Esophagus muscularis mucosa (tissue), 4 donors: ENCODE measurements at regions not wholly inside any gene's neighbourhood (a gene's known extent, or its start where the extent isn't known, plus 50 kb on each side); places are given as distances from the start of the nearest gene placed in this dataset.
A peak's percentile ranks its signal among the peaks of the same experiment; 100 is the strongest.

Source experiments
- DNase-seq: peaks from one replicate; pipeline ENCODE4 v3.0.0-alpha.2; 2017; ENCODE audit errors: extremely low spot score
- H3K27ac ChIP-seq, 4 donors: fragments of 200-600 bp; sonication (generic); replicated peaks in 1 of 4; 1 replicate in 3 of 4; 2 replicates in 1 of 4; pipeline ENCODE4 v1.5.1; 2016 to 2019; ENCODE audit warnings: mild to moderate bottlenecking in 1 of 4
- H3K27me3 ChIP-seq, 4 donors: fragments of 200-600 bp; sonication (generic); one replicate each; pipeline versions ENCODE4 v1.5.1 to v1.6.0; 2016 to 2019
- H3K36me3 ChIP-seq, 4 donors: fragments of 200-600 bp; sonication (generic); one replicate each; pipeline ENCODE4 v1.5.1; 2016 to 2019
- H3K4me1 ChIP-seq, 4 donors: fragments of 200-600 bp; sonication (generic); one replicate each; pipeline ENCODE4 v1.5.1; 2016 to 2019
- H3K4me3 ChIP-seq, 4 donors: fragments of 200-600 bp; sonication (generic); 1 replicate in 2 of 4; 2 replicates in 2 of 4; pipeline ENCODE4 v1.5.1; 2016 to 2019; ENCODE audit warnings: mild to moderate bottlenecking in 4 of 4, moderate library complexity in 1 of 4
- H3K9me3 ChIP-seq, 4 donors: fragments of 200-600 bp; sonication (generic); 1 replicate in 3 of 4; 2 replicates in 1 of 4; pipeline ENCODE4 v1.5.1; 2016 to 2019
- EP300 ChIP-seq: sonication (generic); formaldehyde crosslinking; IDR thresholded peaks from one replicate; pipeline ENCODE4 v1.6.1; 2017; ENCODE audit warnings: antibody characterized with exemption
- POLR2A ChIP-seq: fragments of 450-650 bp; IDR thresholded peaks from one replicate; pipeline ENCODE4 v1.6.1; 2017; ENCODE audit warnings: antibody characterized with exemption, moderate library complexity, mild to moderate bottlenecking, low read depth
- POLR2AphosphoS5 ChIP-seq, 2 donors: sonication (generic); formaldehyde crosslinking; IDR thresholded peaks; one replicate each; pipeline ENCODE4 v1.6.1; 2017; ENCODE audit warnings: antibody characterized with exemption in 2 of 2
- WGBS: methylation state at CpG from one replicate; pipeline ENCODE4 v1.1.5; 2018; 5-methylcytosine and 5-hydroxymethylcytosine counted together
- intact Hi-C: fragments of 100-400 bp; cut with DNase I; formaldehyde crosslinking; loops from one replicate; pipeline ENCODE4 v1.15.1; 2023
- TF ChIP-seq, protein P1 (sequence below), 3 experiments: fragments of 200-600 bp in 2 of 3; fragments of 450-650 bp in 1 of 3; sonication (generic) in 2 of 3; IDR thresholded peaks; one replicate each; pipeline ENCODE4 v1.5.1; 2017 to 2019; ENCODE audit warnings: antibody characterized with exemption in 3 of 3, mild to moderate bottlenecking in 2 of 3, moderate library complexity in 1 of 3

- peaks cover 0 to 6% (median 4%) of the 10 kb centered on the region in 4 donors for H3K4me1 ChIP-seq
- H3K27ac ChIP-seq: no peak overlapping the region
- DNase-seq: no peak
- 100% methylated on average over 2 of the region's 8 CpGs for WGBS
- H3K9me3 ChIP-seq: no peaks in the 10 kb centered on the region
- TF ChIP-seq POLR2AphosphoS5 (IDR thresholded peaks at IDR 0.05) (no peak), POLR2A (no peak), EP300 (no peak)
- TF ChIP-seq, protein P1, sequence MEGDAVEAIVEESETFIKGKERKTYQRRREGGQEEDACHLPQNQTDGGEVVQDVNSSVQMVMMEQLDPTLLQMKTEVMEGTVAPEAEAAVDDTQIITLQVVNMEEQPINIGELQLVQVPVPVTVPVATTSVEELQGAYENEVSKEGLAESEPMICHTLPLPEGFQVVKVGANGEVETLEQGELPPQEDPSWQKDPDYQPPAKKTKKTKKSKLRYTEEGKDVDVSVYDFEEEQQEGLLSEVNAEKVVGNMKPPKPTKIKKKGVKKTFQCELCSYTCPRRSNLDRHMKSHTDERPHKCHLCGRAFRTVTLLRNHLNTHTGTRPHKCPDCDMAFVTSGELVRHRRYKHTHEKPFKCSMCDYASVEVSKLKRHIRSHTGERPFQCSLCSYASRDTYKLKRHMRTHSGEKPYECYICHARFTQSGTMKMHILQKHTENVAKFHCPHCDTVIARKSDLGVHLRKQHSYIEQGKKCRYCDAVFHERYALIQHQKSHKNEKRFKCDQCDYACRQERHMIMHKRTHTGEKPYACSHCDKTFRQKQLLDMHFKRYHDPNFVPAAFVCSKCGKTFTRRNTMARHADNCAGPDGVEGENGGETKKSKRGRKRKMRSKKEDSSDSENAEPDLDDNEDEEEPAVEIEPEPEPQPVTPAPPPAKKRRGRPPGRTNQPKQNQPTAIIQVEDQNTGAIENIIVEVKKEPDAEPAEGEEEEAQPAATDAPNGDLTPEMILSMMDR (IDR thresholded peaks at IDR 0.05): no peak
- H3K36me3 ChIP-seq: no peaks in the 10 kb centered on the region
- H3K4me3 ChIP-seq: no peak overlapping the region
- H3K27me3 ChIP-seq: peaks cover 0 to 5% (median 0%) of the 10 kb centered on the region in 4 donors
- intact Hi-C loops: no loop called here
These were observed 56.2 kb upstream of the BEGAIN start for GRCh38 chr14:100643426-100643825.

DNA sequence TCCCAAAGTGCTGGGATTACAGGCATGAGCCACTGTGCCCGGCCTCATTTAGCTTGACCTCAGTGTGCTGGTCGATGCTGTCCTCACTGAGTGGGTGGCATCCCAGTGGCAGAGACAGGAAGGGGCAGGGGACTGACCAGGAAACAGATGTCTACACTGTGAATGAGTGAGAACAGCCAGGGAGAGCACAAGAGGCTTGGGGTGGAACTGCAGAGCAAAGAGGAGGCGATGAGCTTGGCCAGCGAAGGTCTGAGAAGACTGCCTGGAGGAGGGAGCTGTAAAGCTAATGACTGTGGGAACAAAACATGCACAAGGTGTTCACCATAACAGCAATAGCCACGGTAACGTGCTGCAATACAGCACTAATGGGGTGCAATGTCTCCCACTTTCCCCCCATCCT, 57.2 kb upstream of the BEGAIN start:
- 76% methylated on average over 6 of the region's 6 CpGs for WGBS
- intact Hi-C loops: no loop called here

DNA sequence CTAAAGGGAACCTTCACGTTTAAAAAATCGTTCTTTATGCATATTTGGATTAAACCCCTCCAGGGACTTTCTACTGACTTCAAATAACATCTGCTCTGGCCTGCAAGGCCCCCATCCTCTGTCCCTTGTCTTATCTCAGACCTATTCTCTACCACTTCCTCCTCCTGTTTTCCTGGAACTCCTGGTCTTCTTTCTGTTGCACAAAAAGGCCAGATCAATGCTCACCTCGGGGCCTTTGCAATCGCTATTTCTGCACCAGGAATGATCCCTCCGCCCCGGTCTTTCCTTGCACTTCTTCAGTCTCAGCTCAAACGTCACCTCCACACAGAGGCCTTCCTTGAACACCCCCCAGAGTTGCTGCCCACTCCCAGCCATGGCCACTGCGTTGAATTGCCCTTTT, 57.6 kb upstream of the BEGAIN start:
- no peak overlapping the region for H3K27ac ChIP-seq
- peaks cover 0 to 6% (median 4%) of the 10 kb centered on the region in 4 donors for H3K4me1 ChIP-seq
- peaks cover 0 to 5% (median 0%) of the 10 kb centered on the region in 4 donors for H3K27me3 ChIP-seq
- intact Hi-C loops: no loop called here
- DNase-seq: no peak
- no peaks in the 10 kb centered on the region for H3K9me3 ChIP-seq
- no peaks in the 10 kb centered on the region for H3K36me3 ChIP-seq
- WGBS: 75% methylated on average over 8 of the region's 8 CpGs
- no peak overlapping the region for H3K4me3 ChIP-seq
- TF ChIP-seq EP300: no peak

More for the DNA sequence above, 57.2 kb upstream of the BEGAIN start:
- H3K9me3 ChIP-seq: no peaks in the 10 kb centered on the region
- TF ChIP-seq, protein P1 (IDR thresholded peaks at IDR 0.05): no peak
- TF ChIP-seq POLR2A: no peak
- TF ChIP-seq EP300: no peak
- no peak for TF ChIP-seq POLR2AphosphoS5 (IDR thresholded peaks at IDR 0.05)
- peaks cover 0 to 6% (median 4%) of the 10 kb centered on the region in 4 donors for H3K4me1 ChIP-seq
- no peaks in the 10 kb centered on the region for H3K36me3 ChIP-seq
- DNase-seq: no peak
- H3K27me3 ChIP-seq: peaks cover 0 to 5% (median 0%) of the 10 kb centered on the region in 4 donors
- no peak overlapping the region for H3K27ac ChIP-seq
- no peak overlapping the region for H3K4me3 ChIP-seq

DNA sequence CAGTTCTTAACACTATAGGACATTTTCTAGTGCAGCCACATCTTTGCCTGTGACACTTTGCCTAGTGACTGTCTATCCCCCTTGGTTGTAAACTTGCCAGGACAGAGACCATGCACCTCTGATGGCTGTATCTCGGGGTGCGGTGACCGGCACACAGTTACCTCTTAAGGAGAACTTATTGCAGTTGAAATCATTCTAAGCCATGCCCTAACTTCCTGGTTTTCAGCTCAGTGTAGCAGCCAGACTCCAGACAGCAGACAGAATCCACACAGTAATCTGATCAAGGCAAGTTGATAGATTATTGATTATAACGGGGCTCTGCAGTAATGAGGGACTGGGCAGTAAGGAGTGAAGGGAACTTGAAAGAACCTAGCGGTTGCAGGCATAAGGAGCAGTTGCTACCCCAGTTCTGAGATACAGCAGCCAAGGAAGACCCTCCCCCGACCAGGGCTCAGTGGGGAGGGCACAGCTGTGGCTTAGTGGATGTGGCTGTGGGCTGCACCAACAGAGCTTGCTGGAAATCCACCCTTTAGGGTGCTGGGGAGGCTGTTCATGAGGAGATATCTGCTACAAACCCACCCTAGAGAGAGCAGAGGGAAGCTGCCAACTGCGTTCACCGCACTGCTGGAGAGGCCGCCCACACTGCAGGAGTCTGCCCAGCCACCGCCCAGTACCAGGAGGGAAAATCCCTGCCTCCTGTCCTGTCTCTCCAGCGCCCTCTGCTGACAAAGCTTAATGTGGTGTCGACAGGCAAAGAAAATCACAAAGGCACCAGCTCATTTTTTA, 58.2 kb upstream of the BEGAIN start:
- H3K27ac ChIP-seq: no peak overlapping the region
- peaks cover 0 to 6% (median 4%) of the 10 kb centered on the region in 4 donors for H3K4me1 ChIP-seq
- TF ChIP-seq POLR2AphosphoS5 (IDR thresholded peaks at IDR 0.05): no peak
- TF ChIP-seq, protein P1 (IDR thresholded peaks at IDR 0.05): peak; percentile 57 to 66 (median 64)
- no peak for TF ChIP-seq POLR2A
- TF ChIP-seq EP300: no peak
- DNase-seq: no peak
- H3K36me3 ChIP-seq: no peaks in the 10 kb centered on the region
- no peak overlapping the region for H3K4me3 ChIP-seq
- H3K9me3 ChIP-seq: no peaks in the 10 kb centered on the region
- WGBS: 61% methylated on average over 8 of the region's 12 CpGs
- intact Hi-C loops: no loop called here
- H3K27me3 ChIP-seq: peaks cover 0 to 5% (median 0%) of the 10 kb centered on the region in 4 donors

- Histone ChIP-seq H3K27me3 (peaks cover 0 to 5% (median 0%) of the 10 kb centered on the region in 4 donors), H3K4me3 (no peak overlapping the region), H3K36me3 (no peaks in the 10 kb centered on the region), H3K27ac (no peak overlapping the region), H3K9me3 (no peaks in the 10 kb centered on the region), H3K4me1 (peaks cover 0 to 6% (median 4%) of the 10 kb centered on the region in 4 donors)
- intact Hi-C loops: loop anchor here (2.0 kb wide), 1 partner anchor 263 kb away; no protein-coding TSS in a partner anchor
- 57% methylated on average over 3 of the region's 3 CpGs for WGBS
- TF ChIP-seq POLR2A (no peak), EP300 (no peak), POLR2AphosphoS5 (IDR thresholded peaks at IDR 0.05) (no peak)
- TF ChIP-seq, protein P1 (IDR thresholded peaks at IDR 0.05): no peak
- no peak for DNase-seq
These were observed 58.7 kb upstream of the BEGAIN start for GRCh38 chr14:100645982-100646314.
